ENCODE measurements at regions not wholly inside any gene's neighbourhood (a gene's known extent, or its start where the extent isn't known, plus 50 kb on each side); places are given as distances from the start of the nearest gene placed in this dataset.

DNA sequence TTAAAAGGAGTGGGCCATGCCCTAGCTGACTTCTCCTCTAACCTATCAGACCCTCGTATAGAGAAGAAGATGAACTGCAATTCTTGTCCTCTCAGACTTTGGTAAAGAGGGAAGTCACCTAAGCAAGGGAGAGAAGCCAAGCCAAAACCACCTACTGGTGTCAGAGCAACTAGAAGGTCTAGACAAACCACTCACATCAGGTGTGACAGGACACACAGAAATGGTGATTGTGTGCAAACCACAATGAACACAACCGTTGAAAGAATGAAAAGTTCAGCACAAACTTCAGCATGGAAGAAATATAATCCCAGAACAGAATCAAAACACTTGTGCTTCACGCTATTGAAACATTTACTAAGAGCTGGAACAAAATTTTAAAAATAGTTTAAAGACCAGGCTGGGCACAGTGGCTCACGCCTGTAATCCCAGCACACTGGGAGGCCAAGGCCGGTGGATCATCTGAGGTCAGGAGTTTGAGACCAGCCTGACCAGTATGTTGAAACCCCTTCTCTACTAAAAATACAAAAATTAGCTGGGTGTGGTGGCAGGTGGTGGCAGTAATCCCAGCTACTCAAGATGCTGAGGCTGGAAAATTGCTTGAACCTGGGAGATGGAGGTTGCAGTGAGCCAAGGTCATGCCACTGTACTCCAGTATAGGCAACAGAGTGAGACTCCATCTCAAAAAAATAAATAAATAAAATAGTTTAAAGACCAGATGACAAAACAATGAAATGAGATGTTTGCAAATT is 56.2 kb upstream of the NTF3 start:
- Mint-ChIP-seq H3K4me3 (no peak overlapping the region), H3K27me3 (ENCODE audit: low read depth) (peaks cover 64% of the 10 kb centered on the region), H3K36me3 (ENCODE audit: low read depth) (no peaks in the 10 kb centered on the region), H3K9me3 (no peaks in the 10 kb centered on the region), H3K4me1 (peaks cover 38% of the 10 kb centered on the region), H3K27ac (no peak overlapping the region)
- TF ChIP-seq, protein P1, sequence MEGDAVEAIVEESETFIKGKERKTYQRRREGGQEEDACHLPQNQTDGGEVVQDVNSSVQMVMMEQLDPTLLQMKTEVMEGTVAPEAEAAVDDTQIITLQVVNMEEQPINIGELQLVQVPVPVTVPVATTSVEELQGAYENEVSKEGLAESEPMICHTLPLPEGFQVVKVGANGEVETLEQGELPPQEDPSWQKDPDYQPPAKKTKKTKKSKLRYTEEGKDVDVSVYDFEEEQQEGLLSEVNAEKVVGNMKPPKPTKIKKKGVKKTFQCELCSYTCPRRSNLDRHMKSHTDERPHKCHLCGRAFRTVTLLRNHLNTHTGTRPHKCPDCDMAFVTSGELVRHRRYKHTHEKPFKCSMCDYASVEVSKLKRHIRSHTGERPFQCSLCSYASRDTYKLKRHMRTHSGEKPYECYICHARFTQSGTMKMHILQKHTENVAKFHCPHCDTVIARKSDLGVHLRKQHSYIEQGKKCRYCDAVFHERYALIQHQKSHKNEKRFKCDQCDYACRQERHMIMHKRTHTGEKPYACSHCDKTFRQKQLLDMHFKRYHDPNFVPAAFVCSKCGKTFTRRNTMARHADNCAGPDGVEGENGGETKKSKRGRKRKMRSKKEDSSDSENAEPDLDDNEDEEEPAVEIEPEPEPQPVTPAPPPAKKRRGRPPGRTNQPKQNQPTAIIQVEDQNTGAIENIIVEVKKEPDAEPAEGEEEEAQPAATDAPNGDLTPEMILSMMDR (IDR thresholded peaks at IDR 0.05; ENCODE audit: unreplicated experiment in 3 of 3), result no peak

DNA sequence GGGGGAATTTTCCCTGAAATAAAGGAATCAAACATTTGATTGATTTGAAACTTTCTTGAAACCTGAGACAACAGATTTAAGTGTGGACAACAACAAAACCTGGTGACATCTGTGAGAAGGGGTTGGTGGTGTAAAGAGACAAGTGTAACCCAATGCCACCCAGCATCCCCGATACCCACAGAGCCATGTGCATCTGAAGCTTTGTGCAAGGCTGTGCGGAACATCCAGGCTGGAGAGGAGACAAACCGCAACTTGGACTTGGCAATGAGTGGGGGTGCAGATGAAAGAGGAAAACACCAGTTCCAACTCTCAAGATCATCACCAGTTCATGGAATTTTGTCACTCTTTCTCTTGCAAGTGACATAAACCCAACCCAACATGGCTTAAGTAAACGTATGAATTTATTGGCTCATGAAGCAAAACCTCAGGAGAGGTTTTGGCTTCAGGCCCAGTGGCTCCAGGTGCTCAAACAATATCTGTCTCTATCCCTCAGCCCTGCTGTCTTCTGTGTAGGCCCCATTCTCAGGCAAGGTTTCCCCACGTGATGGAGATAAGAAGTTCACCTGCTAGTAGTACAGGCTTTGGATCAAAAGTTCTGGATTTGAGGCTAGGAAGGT is 55.2 kb upstream of the NTF3 start:
- H3K4me3 Mint-ChIP-seq, result no peak overlapping the region
- H3K27ac Mint-ChIP-seq, result no peak overlapping the region

DNA sequence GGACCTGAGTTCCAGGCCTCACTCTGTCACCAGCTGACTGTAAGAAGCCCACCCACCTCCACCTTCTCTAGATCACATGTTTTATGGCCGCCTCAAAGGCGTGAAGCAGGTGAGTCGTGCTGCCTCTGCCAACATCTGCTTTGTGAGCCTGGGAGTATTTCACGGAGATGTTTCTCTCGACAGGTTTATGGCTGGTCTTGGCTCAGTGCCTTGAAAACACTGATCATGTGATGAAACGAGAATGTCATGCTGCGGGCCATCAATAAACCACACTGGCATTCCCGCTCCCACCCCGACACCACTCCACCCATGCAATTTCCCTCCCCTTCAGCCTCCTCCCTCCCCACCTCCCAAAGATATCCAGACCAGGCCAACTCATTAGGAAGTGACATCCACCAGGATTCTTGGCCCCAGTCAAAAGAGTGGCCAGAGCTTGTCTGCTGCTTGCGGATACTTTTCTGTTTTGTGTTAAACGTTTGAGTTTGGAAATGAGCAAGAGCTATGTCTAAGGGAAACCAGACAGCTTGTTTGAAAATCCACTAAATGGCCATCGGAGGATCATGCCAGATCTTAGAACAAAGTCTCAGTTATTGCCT is 53.8 kb upstream of the NTF3 start:
- no peaks in the 10 kb centered on the region for H3K9me3 Mint-ChIP-seq
- H3K4me1 Mint-ChIP-seq, result peaks cover 49% of the 10 kb centered on the region
- TF ChIP-seq, protein P1 (IDR thresholded peaks at IDR 0.05; ENCODE audit: unreplicated experiment in 3 of 3), result no peak
- H3K4me3 Mint-ChIP-seq, result peak overlapping the region in 1 of 3 experiments; percentile 8
- no peaks in the 10 kb centered on the region for H3K36me3 Mint-ChIP-seq (ENCODE audit: low read depth)
- peaks cover 69% of the 10 kb centered on the region for H3K27me3 Mint-ChIP-seq (ENCODE audit: low read depth)
- H3K27ac Mint-ChIP-seq, result peak overlapping the region in 2 of 3 experiments; percentile 12 to 26

More for the DNA sequence above, 55.2 kb upstream of the NTF3 start:
- Mint-ChIP-seq H3K36me3 (ENCODE audit: low read depth) (no peaks in the 10 kb centered on the region), H3K27me3 (ENCODE audit: low read depth) (peaks cover 60% of the 10 kb centered on the region), H3K4me1 (peaks cover 42% of the 10 kb centered on the region), H3K9me3 (no peaks in the 10 kb centered on the region)
- TF ChIP-seq, protein P1 (IDR thresholded peaks at IDR 0.05; ENCODE audit: unreplicated experiment in 3 of 3), result no peak

DNA sequence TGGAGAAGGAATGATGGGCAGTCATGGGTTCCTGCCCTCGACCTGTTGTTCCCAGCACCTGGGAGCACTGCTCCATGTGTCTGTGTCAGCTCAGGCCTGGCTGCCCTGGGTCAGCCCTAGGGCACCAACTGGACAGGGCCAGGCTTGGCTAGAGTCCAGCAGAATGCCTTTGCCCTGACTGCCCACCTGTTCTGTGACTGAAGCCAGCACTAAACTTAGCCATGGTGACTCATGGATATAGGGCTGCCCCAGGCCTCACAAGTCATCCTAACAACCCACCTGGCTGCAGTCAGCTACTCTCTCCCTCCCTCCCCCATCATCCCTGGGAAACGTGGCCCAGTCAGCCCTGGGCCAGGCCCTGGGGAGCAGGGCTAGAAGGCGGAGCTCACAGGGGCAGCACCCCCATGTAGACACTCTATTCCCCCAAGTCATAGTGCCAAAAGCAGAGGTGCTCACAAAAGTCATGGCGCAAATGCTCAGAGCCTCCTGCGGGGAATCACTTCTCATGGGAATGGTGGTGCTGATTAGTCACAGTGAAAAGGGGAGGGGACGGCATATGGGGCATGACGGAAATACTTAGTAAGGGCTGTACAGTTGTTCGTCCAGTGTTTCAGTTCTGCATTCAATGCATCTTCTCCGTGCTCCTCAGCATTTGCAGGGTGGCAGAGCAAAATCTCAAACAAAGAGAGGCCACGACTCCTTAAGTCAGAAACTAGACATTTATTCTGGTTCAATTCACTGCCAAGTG is 52.0 kb upstream of the NTF3 start:
- TF ChIP-seq, protein P1 (IDR thresholded peaks at IDR 0.05; ENCODE audit: unreplicated experiment in 3 of 3), result no peak
- H3K27me3 Mint-ChIP-seq (ENCODE audit: low read depth), result peaks cover 67% of the 10 kb centered on the region
- H3K27ac Mint-ChIP-seq, result no peak overlapping the region
- H3K9me3 Mint-ChIP-seq, result no peaks in the 10 kb centered on the region
- no peak overlapping the region for H3K4me3 Mint-ChIP-seq
- H3K4me1 Mint-ChIP-seq, result peaks cover 49% of the 10 kb centered on the region
- no peaks in the 10 kb centered on the region for H3K36me3 Mint-ChIP-seq (ENCODE audit: low read depth)
